ENCODE measurements at regions not wholly inside any gene's neighbourhood (a gene's known extent, or its start where the extent isn't known, plus 50 kb on each side); places are given as distances from the start of the nearest gene placed in this dataset.

- TF ChIP-seq ZFP3 (CRISPR knock-in tag; IDR thresholded peaks at IDR 0.05) (no peak), CSRNP3 (CRISPR knock-in tag; IDR thresholded peaks at IDR 0.05) (no peak), BACH2 (CRISPR knock-in tag; IDR thresholded peaks at IDR 0.05; ENCODE audit: borderline replicate concordance) (no peak), ZNF8 (CRISPR knock-in tag; IDR thresholded peaks at IDR 0.05) (no peak), ARNTL (CRISPR knock-in tag; IDR thresholded peaks at IDR 0.05; ENCODE audit: borderline replicate concordance, low read depth) (no peak), PPARA (CRISPR knock-in tag; IDR thresholded peaks at IDR 0.05; ENCODE audit: borderline replicate concordance) (no peak), ZC3H10 (CRISPR knock-in tag; IDR thresholded peaks at IDR 0.05) (no peak), CSDC2 (CRISPR knock-in tag; IDR thresholded peaks at IDR 0.05) (no peak), POU6F1 (CRISPR knock-in tag; IDR thresholded peaks at IDR 0.05; ENCODE audit: borderline replicate concordance, low read depth) (no peak)
- TF ChIP-seq, protein P1, sequence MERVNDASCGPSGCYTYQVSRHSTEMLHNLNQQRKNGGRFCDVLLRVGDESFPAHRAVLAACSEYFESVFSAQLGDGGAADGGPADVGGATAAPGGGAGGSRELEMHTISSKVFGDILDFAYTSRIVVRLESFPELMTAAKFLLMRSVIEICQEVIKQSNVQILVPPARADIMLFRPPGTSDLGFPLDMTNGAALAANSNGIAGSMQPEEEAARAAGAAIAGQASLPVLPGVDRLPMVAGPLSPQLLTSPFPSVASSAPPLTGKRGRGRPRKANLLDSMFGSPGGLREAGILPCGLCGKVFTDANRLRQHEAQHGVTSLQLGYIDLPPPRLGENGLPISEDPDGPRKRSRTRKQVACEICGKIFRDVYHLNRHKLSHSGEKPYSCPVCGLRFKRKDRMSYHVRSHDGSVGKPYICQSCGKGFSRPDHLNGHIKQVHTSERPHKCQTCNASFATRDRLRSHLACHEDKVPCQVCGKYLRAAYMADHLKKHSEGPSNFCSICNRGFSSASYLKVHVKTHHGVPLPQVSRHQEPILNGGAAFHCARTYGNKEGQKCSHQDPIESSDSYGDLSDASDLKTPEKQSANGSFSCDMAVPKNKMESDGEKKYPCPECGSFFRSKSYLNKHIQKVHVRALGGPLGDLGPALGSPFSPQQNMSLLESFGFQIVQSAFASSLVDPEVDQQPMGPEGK (CRISPR knock-in tag; IDR thresholded peaks at IDR 0.05; ENCODE audit: borderline replicate concordance) = no peak
Observed at GRCh38 chr3:152128356-152128755, 140.4 kb upstream of the MBNL1 start.
